ENCODE measurements at regions not wholly inside any gene's neighbourhood (a gene's known extent, or its start where the extent isn't known, plus 50 kb on each side); places are given as distances from the start of the nearest gene placed in this dataset.

DNA sequence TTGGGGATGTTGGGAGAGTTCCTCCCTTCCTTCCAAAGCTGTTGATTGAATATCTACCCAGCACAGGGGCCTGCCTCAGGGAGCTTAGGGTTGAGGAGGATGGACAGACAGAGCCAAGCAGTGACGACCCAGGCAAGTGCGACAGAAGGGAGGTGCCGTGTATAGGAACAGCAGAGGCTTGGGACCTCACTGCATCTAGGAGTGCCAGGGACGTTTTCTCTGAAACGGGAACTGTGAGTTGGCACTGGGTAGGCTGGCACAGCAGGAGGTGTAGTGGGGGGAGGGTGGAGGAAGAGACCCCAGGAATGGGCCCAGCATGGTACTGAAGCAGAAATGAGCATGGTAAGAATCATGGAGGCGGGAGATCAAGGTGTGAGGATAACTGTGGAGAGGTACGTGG, 55.3 kb upstream of the MGMT start:
- H3K4me3 ChIP-seq (ENCODE audit: low read length) = no peak overlapping the region
- TF ChIP-seq, protein P1, sequence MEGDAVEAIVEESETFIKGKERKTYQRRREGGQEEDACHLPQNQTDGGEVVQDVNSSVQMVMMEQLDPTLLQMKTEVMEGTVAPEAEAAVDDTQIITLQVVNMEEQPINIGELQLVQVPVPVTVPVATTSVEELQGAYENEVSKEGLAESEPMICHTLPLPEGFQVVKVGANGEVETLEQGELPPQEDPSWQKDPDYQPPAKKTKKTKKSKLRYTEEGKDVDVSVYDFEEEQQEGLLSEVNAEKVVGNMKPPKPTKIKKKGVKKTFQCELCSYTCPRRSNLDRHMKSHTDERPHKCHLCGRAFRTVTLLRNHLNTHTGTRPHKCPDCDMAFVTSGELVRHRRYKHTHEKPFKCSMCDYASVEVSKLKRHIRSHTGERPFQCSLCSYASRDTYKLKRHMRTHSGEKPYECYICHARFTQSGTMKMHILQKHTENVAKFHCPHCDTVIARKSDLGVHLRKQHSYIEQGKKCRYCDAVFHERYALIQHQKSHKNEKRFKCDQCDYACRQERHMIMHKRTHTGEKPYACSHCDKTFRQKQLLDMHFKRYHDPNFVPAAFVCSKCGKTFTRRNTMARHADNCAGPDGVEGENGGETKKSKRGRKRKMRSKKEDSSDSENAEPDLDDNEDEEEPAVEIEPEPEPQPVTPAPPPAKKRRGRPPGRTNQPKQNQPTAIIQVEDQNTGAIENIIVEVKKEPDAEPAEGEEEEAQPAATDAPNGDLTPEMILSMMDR (IDR thresholded peaks at IDR 0.05; ENCODE audit: insufficient read depth, low read depth, low read length, missing control alignments) = no peak
- no peak for DNase-seq (ENCODE audit: low read depth)

DNA sequence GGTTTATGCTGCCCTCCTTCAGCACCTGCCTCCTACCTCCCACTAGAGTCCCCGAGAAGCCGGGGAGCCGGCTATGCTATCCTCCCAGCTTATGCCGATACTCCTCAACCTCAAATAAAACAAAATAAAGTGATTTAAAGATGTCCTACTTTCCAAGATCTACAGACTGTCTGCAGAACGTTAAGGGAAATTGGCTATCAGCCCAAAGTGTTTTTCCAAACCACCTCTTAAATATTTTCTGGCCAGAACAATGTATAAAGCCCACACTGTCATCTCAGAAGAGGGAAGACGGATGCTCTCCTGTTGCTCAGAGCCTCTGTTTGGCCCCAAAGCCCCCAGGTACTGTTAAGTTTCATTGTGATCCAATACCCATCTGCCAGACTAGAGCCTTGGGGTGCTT, 54.0 kb upstream of the MGMT start:
- TF ChIP-seq, protein P1 (IDR thresholded peaks at IDR 0.05; ENCODE audit: insufficient read depth, low read depth, low read length, missing control alignments) = no peak
- no peak overlapping the region for H3K4me3 ChIP-seq (ENCODE audit: low read length)
- DNase-seq (ENCODE audit: low read depth) = no peak

DNA sequence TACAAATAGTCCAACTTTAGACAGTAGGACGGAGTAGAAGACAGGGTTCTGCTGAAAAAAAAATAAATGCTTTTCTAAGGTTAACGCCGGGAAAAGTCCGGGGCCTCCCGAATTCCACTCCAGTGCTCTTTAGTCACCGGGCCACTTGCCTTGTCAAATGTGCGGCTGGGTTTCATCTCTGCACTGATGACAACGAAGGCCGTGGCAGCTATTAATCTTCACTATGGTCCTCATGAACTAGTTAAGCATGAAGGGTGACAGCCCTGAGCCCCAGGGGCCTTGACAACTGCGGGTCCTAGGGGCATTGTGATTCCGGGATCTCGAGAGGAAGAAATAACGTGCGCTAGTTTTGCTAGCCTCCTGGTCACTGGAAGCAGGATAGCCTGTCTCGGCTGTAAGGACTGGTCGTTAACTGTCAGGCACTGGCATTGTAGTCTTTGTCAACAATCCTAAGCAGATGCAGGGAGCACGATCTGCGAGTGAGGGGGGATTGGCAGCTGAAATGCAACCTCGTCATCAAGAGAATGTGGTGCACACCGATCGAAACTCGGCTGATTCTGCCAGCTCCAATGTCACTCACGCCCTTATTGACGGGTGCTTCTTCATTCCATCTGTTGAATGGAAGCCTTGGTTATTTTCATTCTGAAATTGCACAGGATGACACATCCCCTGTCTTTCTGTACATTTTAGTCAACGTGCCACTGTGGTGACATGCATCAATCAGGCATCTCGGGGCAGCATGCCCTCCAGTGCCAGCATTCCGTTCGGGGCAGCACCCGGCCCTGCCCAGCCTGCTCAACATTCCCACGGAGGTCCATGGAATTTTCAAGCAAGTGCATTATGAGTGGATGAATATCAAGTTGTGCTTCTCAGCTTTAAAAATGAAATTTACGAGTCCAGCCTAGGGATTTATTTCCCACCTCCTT, 51.6 kb upstream of the MGMT start:
- no peak for DNase-seq (ENCODE audit: low read depth)
- no peak overlapping the region for H3K4me3 ChIP-seq (ENCODE audit: low read length)
- TF ChIP-seq, protein P1 (IDR thresholded peaks at IDR 0.05; ENCODE audit: insufficient read depth, low read depth, low read length, missing control alignments) = no peak

DNA sequence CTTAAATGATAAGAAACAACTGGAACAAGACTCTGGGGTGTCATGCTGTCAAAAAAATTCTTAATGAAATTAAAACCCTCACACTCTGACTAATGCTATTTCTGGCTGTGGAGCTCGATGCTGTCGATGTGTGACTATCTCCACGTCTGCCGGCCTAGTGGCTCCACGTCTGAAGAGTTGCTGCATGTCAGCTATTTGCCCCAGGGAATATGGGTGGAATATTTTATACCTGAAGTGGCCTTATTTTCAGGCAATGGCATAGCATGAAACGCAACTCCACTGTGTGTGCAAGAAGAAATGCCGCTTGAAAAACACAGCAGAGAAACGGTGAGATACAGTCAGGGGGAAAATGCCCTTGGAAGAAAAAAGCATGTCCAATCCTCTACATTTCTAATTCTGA, 50.9 kb upstream of the MGMT start:
- no peak for DNase-seq (ENCODE audit: low read depth)
- TF ChIP-seq, protein P1 (IDR thresholded peaks at IDR 0.05; ENCODE audit: insufficient read depth, low read depth, low read length, missing control alignments) = no peak
- H3K4me3 ChIP-seq (ENCODE audit: low read length) = no peak overlapping the region

DNA sequence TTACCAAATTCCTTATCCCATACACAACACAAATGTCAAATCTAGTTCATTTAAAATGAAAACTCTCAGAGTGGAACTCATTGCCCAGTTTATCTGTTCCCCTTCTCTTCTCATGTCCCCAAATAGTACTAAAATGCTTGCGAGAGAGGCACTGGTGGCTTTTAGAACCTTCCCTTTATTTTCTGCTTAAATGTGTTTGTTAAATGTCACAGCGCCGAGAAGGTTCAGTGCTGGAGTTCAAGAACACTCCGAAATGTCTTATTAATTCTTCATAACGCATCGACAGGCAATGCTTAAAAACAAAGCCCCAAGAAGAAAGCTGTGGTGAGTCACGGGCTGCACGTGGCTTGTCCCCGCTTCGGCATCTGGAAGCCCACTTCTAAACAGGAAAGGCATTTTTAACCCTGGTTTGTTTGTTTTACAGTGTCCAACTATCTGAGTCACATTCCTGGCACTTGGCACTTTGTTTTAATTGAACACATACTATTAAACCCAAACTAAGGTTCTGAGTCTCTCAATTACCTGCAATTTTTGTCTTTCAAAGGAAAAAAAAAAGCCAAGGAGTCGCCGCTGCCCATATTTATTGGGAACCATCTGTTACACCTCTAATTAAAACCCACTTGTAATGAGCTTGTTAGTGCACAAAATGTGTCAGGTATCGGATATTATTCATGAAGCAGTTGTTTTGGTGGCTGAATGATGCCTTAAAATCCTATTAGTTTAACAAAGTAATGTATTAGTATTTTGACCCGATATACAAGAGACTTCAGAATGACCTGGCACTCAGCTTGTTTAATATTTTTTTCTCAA, 49.9 kb upstream of the MGMT start:
- H3K4me3 ChIP-seq (ENCODE audit: low read length) = no peak overlapping the region
- DNase-seq (ENCODE audit: low read depth) = no peak
- TF ChIP-seq, protein P1 (IDR thresholded peaks at IDR 0.05; ENCODE audit: insufficient read depth, low read depth, low read length, missing control alignments) = no peak

All from epithelial cell of esophagus (primary cell).